GM12873 (cell line): ENCODE measurements at regions not wholly inside any gene's neighbourhood (a gene's known extent, or its start where the extent isn't known, plus 50 kb on each side); places are given as distances from the start of the nearest gene placed in this dataset.

ENCODE experiments used
- CTCF ChIP-seq: IDR thresholded peaks from 2 replicates; pipeline ENCODE4 v1.5.1; 2012; ENCODE audit warnings: low read depth, mild to moderate bottlenecking, moderate library complexity, low read length, control low read depth; ENCODE audit not compliant: insufficient read depth; ENCODE audit errors: missing control alignments

DNA sequence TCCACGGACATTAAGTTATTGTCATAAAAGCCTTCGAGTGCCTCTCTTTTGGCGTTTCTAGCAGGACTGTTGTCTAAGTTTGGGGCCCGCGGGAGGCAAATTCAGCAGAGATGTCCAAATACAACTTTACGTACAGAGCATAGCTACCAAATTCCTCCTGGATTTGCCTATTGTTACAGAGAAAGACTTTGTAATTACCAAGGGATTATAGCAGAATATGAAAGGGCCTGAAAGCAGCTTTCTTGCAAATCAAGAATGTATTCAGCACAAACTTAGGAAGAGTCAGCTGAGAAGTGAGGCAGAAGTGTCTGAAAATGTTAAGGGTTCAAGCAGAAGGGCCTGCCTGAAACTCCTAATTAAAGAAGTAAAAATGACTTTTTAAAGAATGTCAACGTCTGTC is 1053.5 kb upstream of the TENM3 start:
- TF ChIP-seq CTCF: no peak

DNA sequence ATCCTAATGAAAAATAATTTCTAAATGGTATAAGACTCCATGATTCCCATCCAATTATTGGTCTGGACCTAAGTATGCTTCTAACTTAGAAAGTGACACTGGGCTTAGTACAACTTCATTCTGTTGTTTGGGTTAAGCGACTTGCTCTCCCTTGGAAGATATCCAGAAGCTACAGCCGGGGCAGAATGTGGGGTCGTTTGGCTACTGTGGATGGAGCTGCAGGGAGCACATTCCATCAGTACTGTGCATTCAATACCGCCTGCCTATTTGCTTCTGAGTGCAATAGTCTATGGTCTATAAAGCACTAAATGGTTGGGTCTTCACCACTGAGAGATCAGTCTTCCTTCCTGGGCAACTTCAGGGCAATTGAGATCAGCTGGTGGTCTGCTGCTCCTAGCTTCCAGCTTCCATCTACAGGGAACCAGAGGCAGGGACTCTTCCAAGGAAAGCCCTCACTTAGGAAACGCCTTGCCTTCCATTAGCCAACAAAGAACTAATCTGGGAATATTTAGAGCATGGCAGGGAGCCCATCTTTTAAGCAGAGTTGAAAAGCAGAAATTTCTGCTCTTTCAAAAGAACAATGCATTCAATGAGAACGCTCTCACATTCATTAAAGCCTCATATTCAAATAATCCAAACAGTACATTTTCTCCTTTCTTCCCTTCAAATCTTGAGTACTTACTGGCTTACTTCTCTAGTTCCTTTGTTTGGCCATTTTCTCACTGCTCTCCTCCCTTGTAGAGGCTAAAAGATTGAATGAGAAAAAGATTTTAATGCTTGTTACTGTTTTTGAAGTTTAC is 1049.9 kb upstream of the TENM3 start:
- TF ChIP-seq CTCF: no peak

- no peak for TF ChIP-seq CTCF
Measured at GRCh38 chr4:181194096-181194495, 1049.1 kb upstream of the TENM3 start.

DNA sequence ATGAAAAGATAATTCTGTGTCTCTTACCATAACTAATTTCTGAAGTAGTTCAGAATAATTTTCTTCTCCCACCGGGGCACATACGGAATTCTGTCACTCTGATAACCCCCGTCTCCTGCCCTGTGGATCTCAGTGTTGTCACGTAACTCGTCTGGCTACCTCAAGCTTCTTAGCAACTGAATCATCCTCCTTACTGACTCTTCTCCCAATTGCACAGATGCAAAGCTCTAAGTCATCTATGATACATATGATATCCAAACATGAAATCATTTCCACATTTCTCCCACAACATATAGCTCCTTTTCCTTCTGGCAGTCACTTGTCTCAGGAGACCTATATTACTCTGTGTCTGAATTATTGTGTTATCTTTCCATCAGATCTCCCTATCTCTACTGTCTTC is 1043.1 kb upstream of the TENM3 start:
- no peak for TF ChIP-seq CTCF

GRCh38 chr4:181202240-181202639 is 1041.0 kb upstream of the TENM3 start:
- TF ChIP-seq CTCF: no peak

DNA sequence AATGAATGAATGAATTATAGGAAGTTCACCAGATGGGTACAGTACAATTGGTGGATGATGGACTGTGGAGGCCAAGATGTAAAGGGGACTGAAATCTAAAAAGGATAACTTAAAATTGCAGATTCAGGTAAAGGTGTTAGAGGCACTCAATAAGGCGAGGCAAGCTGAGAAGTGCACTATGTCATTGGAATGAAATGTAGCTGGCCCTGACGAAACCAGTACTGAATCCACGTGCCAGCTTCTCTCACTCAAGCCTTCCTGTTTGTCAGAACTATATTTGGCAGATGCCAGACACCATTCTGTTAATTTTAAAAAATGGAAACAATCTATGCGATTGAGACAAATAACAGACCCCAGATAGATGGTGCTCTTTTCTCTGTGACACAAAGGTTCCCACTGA is 1039.1 kb upstream of the TENM3 start:
- TF ChIP-seq CTCF: no peak

DNA sequence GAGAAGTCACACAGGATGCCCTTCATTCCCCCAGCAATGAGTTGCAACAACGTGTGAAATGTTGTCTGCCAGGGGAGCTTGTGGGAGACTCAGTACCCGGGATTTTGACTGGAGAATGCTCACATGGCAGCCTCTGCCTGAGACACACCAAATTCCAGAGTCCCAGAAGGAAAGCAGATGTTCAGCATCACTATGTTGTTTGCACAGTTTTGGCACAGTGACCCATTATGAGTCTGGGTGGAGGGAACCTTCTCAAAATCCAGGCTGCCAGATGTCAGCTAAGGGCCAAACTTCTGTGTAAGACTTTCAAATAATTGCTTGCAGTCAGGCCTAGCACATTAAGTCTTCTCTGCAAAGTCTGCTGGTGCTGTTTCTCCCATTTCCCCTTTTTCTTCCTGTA is 1029.7 kb upstream of the TENM3 start:
- TF ChIP-seq CTCF: no peak

GRCh38 chr4:181216501-181216900 is 1026.7 kb upstream of the TENM3 start:
- TF ChIP-seq CTCF: no peak
